Tibial nerve (tissue), 4 donors: ENCODE measurements at regions not wholly inside any gene's neighbourhood (a gene's known extent, or its start where the extent isn't known, plus 50 kb on each side); places are given as distances from the start of the nearest gene placed in this dataset.

ENCODE experiments used
- DNase-seq, 2 donors: peaks; one replicate each; pipeline ENCODE4 v3.0.0-alpha.2; 2019; ENCODE audit warnings: low spot score in 2 of 2
- H3K27ac ChIP-seq, 4 donors: fragments of 200-600 bp; sonication (generic) in 3 of 4; one replicate each; pipeline ENCODE4 v1.5.1; 2017 to 2019; ENCODE audit warnings: mild to moderate bottlenecking in 1 of 4
- H3K27me3 ChIP-seq, 2 donors: fragments of 200-600 bp; sonication (generic) in 1 of 2; one replicate each; pipeline versions ENCODE4 v1.5.1 to v1.6.0; 2017 to 2019
- H3K36me3 ChIP-seq, 3 donors: fragments of 200-600 bp; sonication (generic); one replicate each; pipeline ENCODE4 v1.5.1; 2018 to 2019
- H3K4me1 ChIP-seq, 4 donors: fragments of 200-600 bp; sonication (generic) in 3 of 4; one replicate each; pipeline ENCODE4 v1.5.1; 2017 to 2019
- H3K4me3 ChIP-seq, 4 donors: fragments of 200-600 bp; sonication (generic) in 3 of 4; one replicate each; pipeline ENCODE4 v1.5.1; 2017 to 2019; ENCODE audit warnings: mild to moderate bottlenecking in 1 of 4, moderate library complexity in 1 of 4
- H3K9me3 ChIP-seq, 4 donors: fragments of 200-600 bp; sonication (generic) in 3 of 4; one replicate each; pipeline ENCODE4 v1.5.1; 2017 to 2019
- CTCF ChIP-seq, 5 experiments: fragments of 200-600 bp in 3 of 5; fragments of 450-650 bp in 2 of 5; sonication (generic) in 3 of 5; IDR thresholded peaks; one replicate each; pipeline ENCODE4 v1.5.1; 2016 to 2019; ENCODE audit warnings: antibody characterized with exemption in 5 of 5, mild to moderate bottlenecking in 3 of 5, moderate library complexity in 2 of 5
- EP300 ChIP-seq, 2 donors: sonication (generic); formaldehyde crosslinking; IDR thresholded peaks; one replicate each; pipeline ENCODE4 v1.6.1; 2017; ENCODE audit warnings: antibody characterized with exemption in 2 of 2, mild to moderate bottlenecking in 1 of 2
- POLR2A ChIP-seq, 2 donors: fragments of 450-650 bp; IDR thresholded peaks; one replicate each; pipeline ENCODE4 v1.6.1; 2017; ENCODE audit warnings: antibody characterized with exemption in 2 of 2, mild to moderate bottlenecking in 2 of 2, moderate library complexity in 2 of 2
- WGBS, 2 donors: methylation state at CpG; one replicate each; pipeline ENCODE4 v1.1.5; 2018; 5-methylcytosine and 5-hydroxymethylcytosine counted together

GRCh38 chr10:58898854-58899573 lies 277.4 kb upstream of the PHYHIPL start:
- DNase-seq = no peak
- H3K36me3 ChIP-seq = no peaks in the 10 kb centered on the region
- no peak overlapping the region for H3K4me3 ChIP-seq
- no peaks in the 10 kb centered on the region for H3K9me3 ChIP-seq
- peaks cover 0 to 35% (median 0%) of the 10 kb centered on the region in 4 donors for H3K4me1 ChIP-seq
- H3K27ac ChIP-seq = no peak overlapping the region
- no peaks in the 10 kb centered on the region for H3K27me3 ChIP-seq
- 81 to 88% methylated on average over 5 of the region's 5 CpGs for WGBS, 2 donors
- no peak for TF ChIP-seq POLR2A (IDR thresholded peaks at IDR 0.05)

GRCh38 chr10:58901092-58901646 lies 275.3 kb upstream of the PHYHIPL start:
- Histone ChIP-seq H3K9me3 (no peaks in the 10 kb centered on the region), H3K27me3 (no peaks in the 10 kb centered on the region), H3K4me1 (peaks cover 0 to 14% (median 0%) of the 10 kb centered on the region in 4 donors), H3K27ac (no peak overlapping the region), H3K4me3 (no peak overlapping the region), H3K36me3 (no peaks in the 10 kb centered on the region)
- 88 to 93% methylated on average over 2 of the region's 2 CpGs for WGBS, 2 donors
- DNase-seq = no peak
- TF ChIP-seq POLR2A (IDR thresholded peaks at IDR 0.05) = no peak
- no peak for TF ChIP-seq CTCF (IDR thresholded peaks at IDR 0.05)
- TF ChIP-seq EP300 (IDR thresholded peaks at IDR 0.05) = no peak

GRCh38 chr10:58903071-58903470 lies 273.4 kb upstream of the PHYHIPL start:
- Histone ChIP-seq H3K36me3 (no peaks in the 10 kb centered on the region), H3K27ac (no peak overlapping the region), H3K9me3 (no peaks in the 10 kb centered on the region), H3K4me1 (peaks cover 0 to 2% (median 0%) of the 10 kb centered on the region in 4 donors), H3K27me3 (no peaks in the 10 kb centered on the region), H3K4me3 (no peak overlapping the region)
- WGBS, 2 donors = 91% methylated on average over 1 of the region's 1 CpG
- DNase-seq = no peak
- TF ChIP-seq CTCF (IDR thresholded peaks at IDR 0.05) (no peak), EP300 (IDR thresholded peaks at IDR 0.05) (no peak), POLR2A (IDR thresholded peaks at IDR 0.05) (no peak)

GRCh38 chr10:58909881-58910280 lies 266.6 kb upstream of the PHYHIPL start:
- Histone ChIP-seq H3K27ac (no peak overlapping the region), H3K4me1 (no peaks in the 10 kb centered on the region), H3K36me3 (no peaks in the 10 kb centered on the region), H3K9me3 (no peaks in the 10 kb centered on the region), H3K4me3 (no peak overlapping the region), H3K27me3 (no peaks in the 10 kb centered on the region)
- no peak for DNase-seq
- TF ChIP-seq POLR2A (IDR thresholded peaks at IDR 0.05) (no peak), CTCF (IDR thresholded peaks at IDR 0.05) (no peak), EP300 (IDR thresholded peaks at IDR 0.05) (no peak)
- WGBS, 2 donors = 86 to 87% methylated on average over 2 of the region's 2 CpGs

GRCh38 chr10:58913717-58914116 lies 262.7 kb upstream of the PHYHIPL start:
- no peak for TF ChIP-seq CTCF (IDR thresholded peaks at IDR 0.05)
- TF ChIP-seq EP300 (IDR thresholded peaks at IDR 0.05) = no peak
- no peak for TF ChIP-seq POLR2A (IDR thresholded peaks at IDR 0.05)
- WGBS, 2 donors = 33 to 35% methylated on average over 3 of the region's 3 CpGs

More at GRCh38 chr10:58913717-58914116, 262.7 kb upstream of the PHYHIPL start:
- Histone ChIP-seq H3K4me1 (no peaks in the 10 kb centered on the region), H3K36me3 (no peaks in the 10 kb centered on the region), H3K27me3 (no peaks in the 10 kb centered on the region), H3K4me3 (no peak overlapping the region), H3K9me3 (no peaks in the 10 kb centered on the region), H3K27ac (no peak overlapping the region)
- no peak for DNase-seq
